ENCODE measurements at regions not wholly inside any gene's neighbourhood (a gene's known extent, or its start where the extent isn't known, plus 50 kb on each side); places are given as distances from the start of the nearest gene placed in this dataset.

DNA sequence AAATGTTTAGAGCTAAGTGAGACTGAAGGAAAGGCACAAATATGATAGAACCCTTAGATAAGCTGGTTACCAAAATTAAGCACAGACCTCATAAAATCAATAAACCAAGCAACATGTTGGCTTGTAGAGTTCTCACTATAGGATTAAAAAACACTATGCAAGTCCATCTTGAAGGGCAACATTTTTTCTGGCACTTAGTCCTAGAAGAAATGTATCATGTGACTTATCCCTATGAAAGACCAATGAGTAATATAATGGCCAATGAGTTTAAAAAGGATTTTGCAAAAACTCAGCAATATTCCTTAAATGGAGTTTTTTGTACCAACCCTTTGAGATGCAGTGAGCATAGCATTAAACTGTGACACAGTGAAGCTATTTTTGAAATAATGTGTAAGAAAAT, 216.3 kb upstream of the ADRA1B start:
- TF ChIP-seq, protein P1, sequence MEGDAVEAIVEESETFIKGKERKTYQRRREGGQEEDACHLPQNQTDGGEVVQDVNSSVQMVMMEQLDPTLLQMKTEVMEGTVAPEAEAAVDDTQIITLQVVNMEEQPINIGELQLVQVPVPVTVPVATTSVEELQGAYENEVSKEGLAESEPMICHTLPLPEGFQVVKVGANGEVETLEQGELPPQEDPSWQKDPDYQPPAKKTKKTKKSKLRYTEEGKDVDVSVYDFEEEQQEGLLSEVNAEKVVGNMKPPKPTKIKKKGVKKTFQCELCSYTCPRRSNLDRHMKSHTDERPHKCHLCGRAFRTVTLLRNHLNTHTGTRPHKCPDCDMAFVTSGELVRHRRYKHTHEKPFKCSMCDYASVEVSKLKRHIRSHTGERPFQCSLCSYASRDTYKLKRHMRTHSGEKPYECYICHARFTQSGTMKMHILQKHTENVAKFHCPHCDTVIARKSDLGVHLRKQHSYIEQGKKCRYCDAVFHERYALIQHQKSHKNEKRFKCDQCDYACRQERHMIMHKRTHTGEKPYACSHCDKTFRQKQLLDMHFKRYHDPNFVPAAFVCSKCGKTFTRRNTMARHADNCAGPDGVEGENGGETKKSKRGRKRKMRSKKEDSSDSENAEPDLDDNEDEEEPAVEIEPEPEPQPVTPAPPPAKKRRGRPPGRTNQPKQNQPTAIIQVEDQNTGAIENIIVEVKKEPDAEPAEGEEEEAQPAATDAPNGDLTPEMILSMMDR (IDR thresholded peaks at IDR 0.05), result no peak
- TF ChIP-seq POLR2A (IDR thresholded peaks at IDR 0.05), result no peak
